ENCODE measurements at regions not wholly inside any gene's neighbourhood (a gene's known extent, or its start where the extent isn't known, plus 50 kb on each side); places are given as distances from the start of the nearest gene placed in this dataset.

- no peak for TF ChIP-seq CTCF (IDR thresholded peaks at IDR 0.05)
- no peak for DNase-seq
- Histone ChIP-seq H3K9me3 (no peaks in the 10 kb centered on the region), H3K4me1 (peaks cover 2 to 15% of the 10 kb centered on the region in 2 donors), H3K36me3 (no peaks in the 10 kb centered on the region), H3K27me3 (no peaks in the 10 kb centered on the region), H3K4me3 (no peak overlapping the region), H3K27ac (no peak overlapping the region)
- intact Hi-C loops (cut with DNase I) = loop anchor here in 1 of 2 donors (5.0 kb wide), 2 partner anchors 152 to 247 kb away; no protein-coding TSS in a partner anchor
- ATAC-seq = no peak
Observed at GRCh38 chr9:109905472-109905871, 125.5 kb downstream of the PALM2AKAP2 start.

- H3K9me3 ChIP-seq = no peaks in the 10 kb centered on the region
- no peak overlapping the region for H3K4me3 ChIP-seq
- no peak for TF ChIP-seq CTCF (IDR thresholded peaks at IDR 0.05)
- H3K27ac ChIP-seq = peak overlapping the region in 1 of 2 donors; percentile 62
- ATAC-seq (no peak), DNase-seq (no peak)
- no peaks in the 10 kb centered on the region for H3K27me3 ChIP-seq
- H3K36me3 ChIP-seq = no peaks in the 10 kb centered on the region
- intact Hi-C loops (cut with DNase I) = loop anchor here in 1 of 2 donors (5.0 kb wide), 2 partner anchors 150 to 245 kb away; no protein-coding TSS in a partner anchor
- peaks cover 11 to 27% of the 10 kb centered on the region in 2 donors for H3K4me1 ChIP-seq
Observed at GRCh38 chr9:109906766-109907382, 126.9 kb downstream of the PALM2AKAP2 start.

- Histone ChIP-seq H3K27me3 (no peaks in the 10 kb centered on the region), H3K4me3 (no peak overlapping the region), H3K9me3 (no peaks in the 10 kb centered on the region), H3K36me3 (no peaks in the 10 kb centered on the region), H3K27ac (peak overlapping the region in 1 of 2 donors; percentile 62), H3K4me1 (peaks cover 11 to 30% of the 10 kb centered on the region in 2 donors)
- no peak for TF ChIP-seq CTCF (IDR thresholded peaks at IDR 0.05)
- ATAC-seq (peak; percentile 34), DNase-seq (no peak)
- intact Hi-C loops (cut with DNase I) = loop anchor here in 1 of 2 donors (5.0 kb wide), 2 partner anchors 150 to 245 kb away; no protein-coding TSS in a partner anchor
Observed at GRCh38 chr9:109907400-109907799, 127.4 kb downstream of the PALM2AKAP2 start.

GRCh38 chr9:109907810-109908458, 127.9 kb downstream of the PALM2AKAP2 start:
- H3K4me1 ChIP-seq = peaks cover 11 to 30% of the 10 kb centered on the region in 2 donors
- H3K27me3 ChIP-seq = no peaks in the 10 kb centered on the region
- no peaks in the 10 kb centered on the region for H3K36me3 ChIP-seq
- peak overlapping the region in 1 of 2 donors; percentile 57 for H3K27ac ChIP-seq
- no peak overlapping the region for H3K4me3 ChIP-seq
- TF ChIP-seq CTCF (IDR thresholded peaks at IDR 0.05) = no peak
- DNase-seq = no peak
- intact Hi-C loops (cut with DNase I) = loop anchor here in 1 of 2 donors (5.0 kb wide), 2 partner anchors 149 to 244 kb away; no protein-coding TSS in a partner anchor
- no peaks in the 10 kb centered on the region for H3K9me3 ChIP-seq
- ATAC-seq = no peak

Measured in left lung (tissue), 4 donors.